Muscle layer of colon (tissue), 2 donors: ENCODE measurements at regions not wholly inside any gene's neighbourhood (a gene's known extent, or its start where the extent isn't known, plus 50 kb on each side); places are given as distances from the start of the nearest gene placed in this dataset.

Source experiments
- H3K27ac ChIP-seq: one replicate; pipeline ENCODE4 v1.7.0; 2013; ENCODE audit warnings: low read depth, mild to moderate bottlenecking, low read length, moderate library complexity
- H3K27me3 ChIP-seq, 2 donors: one replicate each; pipeline ENCODE4 v1.7.0; 2013; ENCODE audit warnings: low read length in 2 of 2, mild to moderate bottlenecking in 2 of 2; ENCODE audit not compliant: insufficient read depth in 2 of 2, control insufficient read depth in 1 of 2
- H3K36me3 ChIP-seq: one replicate; pipeline ENCODE4 v1.7.0; 2013; ENCODE audit warnings: mild to moderate bottlenecking, low read length; ENCODE audit not compliant: insufficient read depth
- H3K4me1 ChIP-seq: one replicate; pipeline ENCODE4 v1.7.0; 2013; ENCODE audit warnings: mild to moderate bottlenecking, low read length; ENCODE audit not compliant: insufficient read depth
- H3K4me3 ChIP-seq, 2 donors: one replicate each; pipeline ENCODE4 v1.7.0; 2013; ENCODE audit warnings: low read length in 2 of 2, low read depth in 1 of 2, mild to moderate bottlenecking in 1 of 2, moderate library complexity in 1 of 2
- H3K9ac ChIP-seq: one replicate; pipeline ENCODE4 v1.7.0; 2013; ENCODE audit warnings: low read length
- H3K9me3 ChIP-seq: one replicate; pipeline ENCODE4 v1.7.0; 2013; ENCODE audit warnings: mild to moderate bottlenecking, low read length
- donor health status: abdominal sarcoma.
- donor health status: Adenocarcinoma of cecum.

GRCh38 chr9:6703898-6704639 lies 53.7 kb upstream of the KDM4C start:
- Histone ChIP-seq H3K4me1 (peaks cover 5% of the 10 kb centered on the region), H3K9ac (peak overlapping the region; percentile 94), H3K27ac (peak overlapping the region; percentile 65), H3K36me3 (no peaks in the 10 kb centered on the region), H3K27me3 (no peaks in the 10 kb centered on the region), H3K4me3 (peak overlapping the region; percentile 59 to 80), H3K9me3 (no peaks in the 10 kb centered on the region)

- Histone ChIP-seq H3K27ac (no peak overlapping the region), H3K4me1 (peaks cover 5% of the 10 kb centered on the region), H3K9ac (no peak overlapping the region), H3K4me3 (no peak overlapping the region), H3K9me3 (no peaks in the 10 kb centered on the region), H3K27me3 (no peaks in the 10 kb centered on the region), H3K36me3 (no peaks in the 10 kb centered on the region)
Observed at GRCh38 chr9:6702707-6703106, 55.1 kb upstream of the KDM4C start.

- no peak overlapping the region for H3K4me3 ChIP-seq
- H3K9me3 ChIP-seq: no peaks in the 10 kb centered on the region
- no peak overlapping the region for H3K27ac ChIP-seq
- H3K9ac ChIP-seq: no peak overlapping the region
- no peaks in the 10 kb centered on the region for H3K4me1 ChIP-seq
- H3K27me3 ChIP-seq: no peaks in the 10 kb centered on the region
- H3K36me3 ChIP-seq: no peaks in the 10 kb centered on the region
Observed at GRCh38 chr9:6696178-6696577, 50.6 kb upstream of the GLDC start.

GRCh38 chr9:6695121-6695814 lies 49.7 kb upstream of the GLDC start:
- H3K27me3 ChIP-seq: no peaks in the 10 kb centered on the region
- no peak overlapping the region for H3K27ac ChIP-seq
- no peaks in the 10 kb centered on the region for H3K9me3 ChIP-seq
- no peaks in the 10 kb centered on the region for H3K36me3 ChIP-seq
- H3K9ac ChIP-seq: no peak overlapping the region
- H3K4me3 ChIP-seq: no peak overlapping the region
- no peaks in the 10 kb centered on the region for H3K4me1 ChIP-seq
